ENCODE measurements at regions not wholly inside any gene's neighbourhood (a gene's known extent, or its start where the extent isn't known, plus 50 kb on each side); places are given as distances from the start of the nearest gene placed in this dataset.

DNA sequence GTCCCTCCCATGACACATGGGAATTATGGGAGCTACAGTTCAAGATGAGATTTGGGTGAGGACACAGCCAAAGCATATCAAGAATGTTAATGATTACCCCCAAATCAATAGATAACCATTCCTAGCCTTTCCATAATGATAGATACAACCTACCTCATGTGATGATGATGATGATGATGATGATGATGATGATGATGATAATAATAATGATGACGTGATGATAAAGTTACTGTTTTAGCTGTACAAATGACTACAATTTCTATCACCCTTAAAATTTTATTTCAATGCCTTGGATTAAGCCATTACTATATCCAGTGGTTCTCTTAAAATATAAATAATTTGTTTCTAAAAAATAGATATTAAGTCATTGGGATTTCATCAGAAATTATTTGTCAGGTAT, 55.2 kb upstream of the NLGN4X start:
- H3K9me3 ChIP-seq (ENCODE audit: control insufficient read depth in 4 of 4, low read length in 3 of 4): no peaks in the 10 kb centered on the region
- H3K4me3 ChIP-seq (ENCODE audit: low read depth in 1 of 3, low read length in 3 of 3): no peak overlapping the region
- no peak overlapping the region for H3K9ac ChIP-seq (ENCODE audit: low read depth in 1 of 2, low read length in 2 of 2)
- 75% methylated on average over 1 of the region's 1 CpG for WGBS
- H3K4me1 ChIP-seq (ENCODE audit: control insufficient read depth in 4 of 4, insufficient read depth in 4 of 4, low read length in 3 of 4): no peaks in the 10 kb centered on the region
- H3K27ac ChIP-seq (ENCODE audit: low read depth in 1 of 2, low read length in 2 of 2): no peak overlapping the region
- H3K27me3 ChIP-seq (ENCODE audit: control insufficient read depth in 4 of 4, insufficient read depth in 4 of 4, low read length in 3 of 4): no peaks in the 10 kb centered on the region
- DNase-seq (ENCODE audit: low spot score): no peak
- H3K36me3 ChIP-seq (ENCODE audit: control insufficient read depth in 4 of 4, insufficient read depth in 3 of 4, low read depth in 1 of 4, low read length in 3 of 4): no peaks in the 10 kb centered on the region
- TF ChIP-seq TAF1 (conservative IDR thresholded peaks at IDR 0.05): no peak
- TF ChIP-seq, protein P1, sequence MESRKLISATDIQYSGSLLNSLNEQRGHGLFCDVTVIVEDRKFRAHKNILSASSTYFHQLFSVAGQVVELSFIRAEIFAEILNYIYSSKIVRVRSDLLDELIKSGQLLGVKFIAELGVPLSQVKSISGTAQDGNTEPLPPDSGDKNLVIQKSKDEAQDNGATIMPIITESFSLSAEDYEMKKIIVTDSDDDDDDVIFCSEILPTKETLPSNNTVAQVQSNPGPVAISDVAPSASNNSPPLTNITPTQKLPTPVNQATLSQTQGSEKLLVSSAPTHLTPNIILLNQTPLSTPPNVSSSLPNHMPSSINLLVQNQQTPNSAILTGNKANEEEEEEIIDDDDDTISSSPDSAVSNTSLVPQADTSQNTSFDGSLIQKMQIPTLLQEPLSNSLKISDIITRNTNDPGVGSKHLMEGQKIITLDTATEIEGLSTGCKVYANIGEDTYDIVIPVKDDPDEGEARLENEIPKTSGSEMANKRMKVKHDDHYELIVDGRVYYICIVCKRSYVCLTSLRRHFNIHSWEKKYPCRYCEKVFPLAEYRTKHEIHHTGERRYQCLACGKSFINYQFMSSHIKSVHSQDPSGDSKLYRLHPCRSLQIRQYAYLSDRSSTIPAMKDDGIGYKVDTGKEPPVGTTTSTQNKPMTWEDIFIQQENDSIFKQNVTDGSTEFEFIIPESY (IDR thresholded peaks at IDR 0.05): no peak
- no peak for TF ChIP-seq GABPA (IDR thresholded peaks at IDR 0.05 in 1 of 2, conservative IDR thresholded peaks at IDR 0.05 in 1 of 2)
- TF ChIP-seq, protein P2, sequence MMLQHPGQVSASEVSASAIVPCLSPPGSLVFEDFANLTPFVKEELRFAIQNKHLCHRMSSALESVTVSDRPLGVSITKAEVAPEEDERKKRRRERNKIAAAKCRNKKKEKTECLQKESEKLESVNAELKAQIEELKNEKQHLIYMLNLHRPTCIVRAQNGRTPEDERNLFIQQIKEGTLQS (IDR thresholded peaks at IDR 0.05): no peak
- TF ChIP-seq HNF4G (IDR thresholded peaks at IDR 0.05): no peak

DNA sequence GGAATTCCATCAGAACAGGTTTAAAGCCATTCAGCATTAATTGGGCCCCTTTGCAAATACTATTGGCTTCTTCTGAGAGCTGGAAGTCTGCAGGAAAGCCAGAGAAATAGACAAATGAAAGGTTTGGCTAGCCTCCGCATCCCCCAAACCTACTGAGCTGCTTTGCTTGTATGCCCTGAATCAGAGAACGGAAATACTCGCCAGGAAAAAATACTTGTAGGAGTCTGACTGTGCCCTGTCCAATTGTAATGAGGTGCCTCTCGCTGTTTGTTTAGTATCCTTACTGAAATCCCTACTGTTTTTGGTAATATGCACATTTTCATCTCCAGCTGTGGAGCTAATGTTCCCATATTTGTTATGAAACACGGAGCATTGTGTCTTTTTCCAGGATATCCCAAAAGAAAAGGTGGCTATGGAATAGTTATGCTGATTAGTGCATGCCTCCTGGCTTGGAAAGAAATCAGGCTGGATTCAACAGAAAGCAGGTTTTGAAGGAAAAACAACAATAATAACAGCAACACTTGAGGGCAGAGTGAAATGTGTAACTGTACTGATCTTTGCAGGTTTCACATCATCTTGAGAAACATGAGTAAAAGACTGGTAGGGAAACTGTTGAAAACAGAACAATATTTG, 50.7 kb upstream of the NLGN4X start:
- Histone ChIP-seq H3K9me3 (ENCODE audit: control insufficient read depth in 4 of 4, low read length in 3 of 4) (no peaks in the 10 kb centered on the region), H3K9ac (ENCODE audit: low read depth in 1 of 2, low read length in 2 of 2) (no peak overlapping the region), H3K4me1 (ENCODE audit: control insufficient read depth in 4 of 4, insufficient read depth in 4 of 4, low read length in 3 of 4) (no peaks in the 10 kb centered on the region), H3K27ac (ENCODE audit: low read depth in 1 of 2, low read length in 2 of 2) (no peak overlapping the region), H3K36me3 (ENCODE audit: control insufficient read depth in 4 of 4, insufficient read depth in 3 of 4, low read depth in 1 of 4, low read length in 3 of 4) (no peaks in the 10 kb centered on the region), H3K4me3 (ENCODE audit: low read depth in 1 of 3, low read length in 3 of 3) (no peak overlapping the region), H3K27me3 (ENCODE audit: control insufficient read depth in 4 of 4, insufficient read depth in 4 of 4, low read length in 3 of 4) (peaks cover 0 to 3% (median 0%) of the 10 kb centered on the region in 4 donors)
- DNase-seq (ENCODE audit: low spot score): no peak
- WGBS: 30% methylated on average over 5 of the region's 5 CpGs
- TF ChIP-seq, protein P3, sequence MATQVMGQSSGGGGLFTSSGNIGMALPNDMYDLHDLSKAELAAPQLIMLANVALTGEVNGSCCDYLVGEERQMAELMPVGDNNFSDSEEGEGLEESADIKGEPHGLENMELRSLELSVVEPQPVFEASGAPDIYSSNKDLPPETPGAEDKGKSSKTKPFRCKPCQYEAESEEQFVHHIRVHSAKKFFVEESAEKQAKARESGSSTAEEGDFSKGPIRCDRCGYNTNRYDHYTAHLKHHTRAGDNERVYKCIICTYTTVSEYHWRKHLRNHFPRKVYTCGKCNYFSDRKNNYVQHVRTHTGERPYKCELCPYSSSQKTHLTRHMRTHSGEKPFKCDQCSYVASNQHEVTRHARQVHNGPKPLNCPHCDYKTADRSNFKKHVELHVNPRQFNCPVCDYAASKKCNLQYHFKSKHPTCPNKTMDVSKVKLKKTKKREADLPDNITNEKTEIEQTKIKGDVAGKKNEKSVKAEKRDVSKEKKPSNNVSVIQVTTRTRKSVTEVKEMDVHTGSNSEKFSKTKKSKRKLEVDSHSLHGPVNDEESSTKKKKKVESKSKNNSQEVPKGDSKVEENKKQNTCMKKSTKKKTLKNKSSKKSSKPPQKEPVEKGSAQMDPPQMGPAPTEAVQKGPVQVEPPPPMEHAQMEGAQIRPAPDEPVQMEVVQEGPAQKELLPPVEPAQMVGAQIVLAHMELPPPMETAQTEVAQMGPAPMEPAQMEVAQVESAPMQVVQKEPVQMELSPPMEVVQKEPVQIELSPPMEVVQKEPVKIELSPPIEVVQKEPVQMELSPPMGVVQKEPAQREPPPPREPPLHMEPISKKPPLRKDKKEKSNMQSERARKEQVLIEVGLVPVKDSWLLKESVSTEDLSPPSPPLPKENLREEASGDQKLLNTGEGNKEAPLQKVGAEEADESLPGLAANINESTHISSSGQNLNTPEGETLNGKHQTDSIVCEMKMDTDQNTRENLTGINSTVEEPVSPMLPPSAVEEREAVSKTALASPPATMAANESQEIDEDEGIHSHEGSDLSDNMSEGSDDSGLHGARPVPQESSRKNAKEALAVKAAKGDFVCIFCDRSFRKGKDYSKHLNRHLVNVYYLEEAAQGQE (IDR thresholded peaks at IDR 0.05): no peak
- TF ChIP-seq, protein P1 (IDR thresholded peaks at IDR 0.05): no peak
- TF ChIP-seq GABPA (IDR thresholded peaks at IDR 0.05 in 1 of 2, conservative IDR thresholded peaks at IDR 0.05 in 1 of 2) (no peak), HNF4A (conservative IDR thresholded peaks at IDR 0.05) (no peak), NR2F2 (IDR thresholded peaks at IDR 0.05) (no peak), RXRA (IDR thresholded peaks at IDR 0.05) (no peak), SP1 (IDR thresholded peaks at IDR 0.05) (no peak), RAD21 (IDR thresholded peaks at IDR 0.05) (no peak), TAF1 (conservative IDR thresholded peaks at IDR 0.05) (no peak), FOXA1 (IDR thresholded peaks at IDR 0.05) (no peak), EGR1 (IDR thresholded peaks at IDR 0.05; ENCODE audit: low read depth in 2 of 2) (no peak), FOXA2 (IDR thresholded peaks at IDR 0.05) (no peak)
- TF ChIP-seq, protein P4, sequence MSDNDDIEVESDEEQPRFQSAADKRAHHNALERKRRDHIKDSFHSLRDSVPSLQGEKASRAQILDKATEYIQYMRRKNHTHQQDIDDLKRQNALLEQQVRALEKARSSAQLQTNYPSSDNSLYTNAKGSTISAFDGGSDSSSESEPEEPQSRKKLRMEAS (IDR thresholded peaks at IDR 0.05): no peak
- TF ChIP-seq, protein P2 (IDR thresholded peaks at IDR 0.05): no peak
